ENCODE measurements at regions not wholly inside any gene's neighbourhood (a gene's known extent, or its start where the extent isn't known, plus 50 kb on each side); places are given as distances from the start of the nearest gene placed in this dataset.

GRCh38 chr3:22236490-22237270 lies 485.7 kb upstream of the ZNF385D start:
- DNase-seq, result no peak

DNA sequence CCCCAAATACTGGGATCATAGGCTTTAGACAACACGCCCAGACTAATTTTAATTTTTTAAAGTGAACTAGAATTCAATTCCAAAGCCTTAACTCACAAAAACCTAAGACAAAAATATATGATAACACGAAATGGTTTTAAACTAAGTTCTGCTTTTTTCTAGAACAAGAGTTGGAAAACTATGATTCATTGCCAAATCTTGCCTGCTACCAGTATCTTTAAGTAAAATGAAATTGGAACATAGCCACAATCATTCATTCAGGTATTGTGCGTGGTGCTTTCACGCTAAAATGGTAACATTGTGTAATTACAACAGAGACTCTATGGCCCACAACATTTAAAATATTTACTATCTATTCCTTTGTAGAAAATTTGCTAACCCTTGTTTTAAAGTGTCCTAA lies 488.0 kb upstream of the ZNF385D start:
- no peak for DNase-seq

DNA sequence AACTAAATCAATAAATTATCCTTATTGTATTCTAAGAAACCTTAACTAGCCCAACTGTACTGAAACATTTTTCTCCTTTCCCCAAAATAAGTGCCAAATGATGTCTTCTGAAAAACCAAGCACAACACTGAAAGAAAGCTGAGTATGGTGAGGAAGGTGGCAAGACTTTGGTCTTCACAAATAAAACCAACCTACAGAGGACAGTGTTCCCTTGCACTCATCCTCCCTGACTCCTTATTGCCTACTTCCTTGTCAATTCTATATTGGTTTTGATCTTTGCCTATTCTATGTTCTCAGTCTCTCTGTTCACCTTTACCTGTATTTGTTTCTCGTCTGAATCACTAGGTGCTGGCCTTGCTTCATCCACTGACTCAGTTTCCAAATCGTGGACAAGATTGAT lies 490.1 kb upstream of the ZNF385D start:
- no peak for DNase-seq

- no peak for DNase-seq
These were observed 493.9 kb upstream of the ZNF385D start for GRCh38 chr3:22244761-22245521.

DNA sequence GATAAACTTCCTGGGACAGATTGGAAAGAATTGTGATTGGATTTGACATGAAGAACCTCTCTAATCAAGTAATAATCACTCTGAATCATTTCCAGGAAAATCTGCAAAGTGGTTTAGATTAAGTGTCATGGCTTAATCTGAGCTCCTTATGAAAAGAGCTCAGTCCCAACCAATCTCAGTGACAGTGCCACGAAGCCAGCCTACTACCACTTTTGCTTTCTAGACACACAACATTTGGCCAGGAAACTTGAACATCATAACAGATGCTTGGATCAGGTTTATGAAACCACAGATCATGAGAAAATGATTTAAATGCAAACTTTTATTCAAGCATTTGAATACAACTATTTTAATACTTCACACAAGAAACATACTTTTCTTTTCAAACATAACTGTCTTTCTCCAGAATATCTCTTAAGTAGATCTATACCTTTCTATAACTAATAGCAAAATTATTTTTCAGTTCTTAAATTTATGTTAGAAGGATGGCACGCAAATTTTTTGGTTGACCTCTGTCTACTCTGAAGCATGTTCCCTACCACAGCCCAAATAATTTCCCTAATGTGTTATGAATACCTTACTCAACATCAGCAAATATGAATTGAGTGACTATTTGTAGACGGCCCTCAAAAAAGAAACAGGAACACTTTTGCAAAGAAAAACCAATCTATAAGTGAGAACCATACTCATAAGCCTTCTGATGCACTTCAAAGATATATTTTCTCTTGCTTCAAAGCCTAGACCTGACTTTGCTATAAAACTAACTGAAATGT lies 495.0 kb upstream of the ZNF385D start:
- no peak for DNase-seq

GRCh38 chr3:22249658-22250057 lies 498.6 kb upstream of the ZNF385D start:
- DNase-seq, result no peak

- no peak for DNase-seq
These were observed 506.2 kb upstream of the ZNF385D start for GRCh38 chr3:22257252-22257651.

GRCh38 chr3:22262386-22262785 lies 511.4 kb upstream of the ZNF385D start:
- DNase-seq, result no peak

DNA sequence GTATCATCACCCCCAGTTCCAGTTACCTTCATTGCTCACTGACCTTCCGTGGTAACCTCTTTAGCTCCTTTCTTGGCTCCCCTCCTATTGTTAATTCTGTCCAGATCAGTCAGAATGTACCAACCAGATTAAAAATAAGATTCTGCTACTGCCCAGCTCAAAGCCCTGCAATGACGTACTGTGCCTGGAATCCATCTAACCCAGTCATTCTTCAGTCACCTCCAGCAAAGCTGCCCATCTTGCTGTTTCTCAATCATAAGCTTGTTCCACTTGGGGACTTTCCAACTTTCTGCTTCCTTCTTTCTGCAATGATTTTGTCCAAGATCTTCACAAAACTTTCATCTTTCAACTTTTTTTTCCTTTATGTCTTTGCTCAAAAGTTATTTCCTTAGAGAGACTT lies 512.0 kb upstream of the ZNF385D start:
- no peak for DNase-seq

GRCh38 chr3:22265403-22265802 lies 514.4 kb upstream of the ZNF385D start:
- DNase-seq, result no peak

- DNase-seq, result no peak
These were observed 518.8 kb upstream of the ZNF385D start for GRCh38 chr3:22269831-22270230.

DNA sequence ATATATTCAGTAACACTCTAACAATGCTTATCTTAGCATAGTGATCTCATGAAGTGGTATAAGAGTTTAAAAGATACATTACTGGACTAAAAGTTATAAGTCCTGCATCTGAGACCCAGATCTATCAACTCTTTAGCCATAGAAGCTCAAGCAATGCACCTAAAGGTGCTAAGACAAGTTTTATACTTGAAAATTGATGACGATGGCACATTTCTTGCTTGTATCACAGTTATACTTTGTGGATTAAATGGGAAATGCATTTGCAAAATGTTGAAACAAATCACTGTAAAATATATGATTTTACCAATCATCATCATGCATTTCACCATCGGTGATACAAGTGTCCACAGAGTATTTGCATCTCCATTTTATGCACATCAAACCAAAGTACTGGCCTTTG lies 525.3 kb upstream of the ZNF385D start:
- no peak for DNase-seq

- DNase-seq, result no peak
These were observed 533.5 kb upstream of the ZNF385D start for GRCh38 chr3:22284559-22284958.

- DNase-seq, result no peak
These were observed 537.7 kb upstream of the ZNF385D start for GRCh38 chr3:22288756-22289155.

DNA sequence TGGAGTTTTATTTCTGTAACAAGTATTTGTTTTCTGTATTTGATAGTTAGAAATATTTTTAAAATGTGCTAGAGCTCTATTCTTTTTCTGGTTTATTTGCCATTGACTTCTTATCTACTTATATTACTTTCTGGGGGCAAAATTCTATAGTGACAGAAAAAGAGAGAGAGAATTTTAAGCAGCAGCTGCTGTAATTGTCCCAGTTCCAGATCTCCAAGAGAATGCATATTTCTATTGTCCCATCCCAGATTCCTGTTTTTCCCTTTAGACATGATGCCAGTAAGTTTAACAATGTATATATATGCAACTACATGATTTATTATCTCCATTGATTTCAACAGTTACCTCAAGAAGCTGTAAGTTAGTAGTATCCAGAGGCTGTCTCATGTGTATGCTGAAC lies 541.7 kb upstream of the ZNF385D start:
- DNase-seq, result no peak

- DNase-seq, result no peak
These were observed 545.6 kb upstream of the ZNF385D start for GRCh38 chr3:22296601-22297000.

DNA sequence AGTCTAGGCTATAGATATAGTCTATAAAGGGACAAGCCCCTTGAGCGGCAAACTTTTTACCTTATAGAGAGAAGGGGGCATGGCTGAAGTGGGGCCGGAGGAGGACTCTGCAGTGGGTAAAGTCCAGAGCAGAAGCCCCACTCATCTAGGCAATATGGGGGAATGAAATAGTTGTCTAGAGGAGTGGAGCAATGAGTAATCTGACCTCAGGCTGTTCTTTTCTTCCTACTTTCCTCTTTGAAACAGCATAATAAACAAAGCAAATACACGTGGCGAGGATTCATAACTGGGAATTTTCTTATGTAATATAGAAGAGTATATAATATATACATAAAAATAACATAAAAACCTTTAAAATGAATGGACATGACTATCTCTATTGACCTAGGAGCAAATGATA lies 546.4 kb upstream of the ZNF385D start:
- DNase-seq, result no peak

GRCh38 chr3:22306454-22306853 lies 555.4 kb upstream of the ZNF385D start:
- no peak for DNase-seq

- no peak for DNase-seq
These were observed 557.9 kb upstream of the ZNF385D start for GRCh38 chr3:22308871-22309270.

- no peak for DNase-seq
These were observed 564.9 kb upstream of the ZNF385D start for GRCh38 chr3:22315925-22316324.

DNA sequence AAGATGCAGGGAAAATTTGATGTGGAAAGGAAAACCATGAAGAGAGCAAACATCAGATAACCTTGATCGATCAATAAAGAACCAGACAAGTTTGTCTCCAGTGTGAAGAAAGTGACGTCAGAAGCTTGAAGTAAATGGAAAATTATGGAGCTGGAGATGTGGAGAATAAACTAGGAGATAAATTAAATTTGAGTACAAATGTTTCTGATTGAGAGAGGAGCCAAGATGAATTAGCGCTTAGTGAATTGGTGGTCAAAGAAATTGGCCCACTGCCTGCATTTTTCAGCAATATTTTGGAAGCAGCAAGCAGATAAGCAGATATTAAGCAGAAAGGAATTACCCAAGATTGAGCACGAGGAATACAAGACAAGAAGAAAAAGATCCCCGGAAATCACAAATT lies 567.3 kb upstream of the ZNF385D start:
- no peak for DNase-seq

DNA sequence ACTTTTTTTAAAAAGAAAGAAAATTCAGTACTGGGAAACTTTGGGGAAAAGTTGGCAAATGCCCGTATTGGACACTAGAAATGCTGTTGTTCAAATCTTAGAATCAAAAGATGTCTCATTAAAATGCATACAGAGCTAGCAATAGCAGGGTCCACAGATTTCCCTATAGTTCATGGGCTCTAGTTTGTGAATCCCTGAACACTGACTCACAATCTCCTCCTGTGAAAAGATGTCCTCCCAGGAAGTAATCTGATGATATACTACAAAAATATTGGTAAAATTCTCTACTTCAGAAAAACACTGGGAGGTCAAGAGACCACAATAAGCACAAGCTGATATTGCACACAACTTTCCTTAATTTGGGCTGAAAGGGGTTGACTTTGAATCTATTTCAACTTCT lies 568.4 kb upstream of the ZNF385D start:
- DNase-seq, result no peak

DNA sequence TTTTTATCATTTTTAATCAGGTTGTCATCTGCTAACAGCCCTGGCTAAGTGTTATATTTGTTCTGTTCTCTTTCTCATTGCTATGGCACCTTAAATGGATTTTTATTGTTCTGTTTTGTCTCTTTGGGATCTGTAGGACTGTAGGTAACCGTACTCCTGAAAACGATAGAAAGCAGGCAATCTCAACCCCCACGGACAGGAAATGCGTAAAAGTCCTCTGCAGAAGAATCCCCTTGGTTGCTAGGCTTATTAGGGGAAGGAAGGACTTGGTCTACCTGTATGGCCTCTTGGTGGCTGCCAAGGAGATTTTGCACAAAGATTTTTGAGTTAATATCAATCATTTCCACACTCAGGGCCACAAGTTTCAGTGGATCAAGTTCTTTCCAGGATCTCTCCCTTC lies 571.9 kb upstream of the ZNF385D start:
- DNase-seq, result no peak

DNA sequence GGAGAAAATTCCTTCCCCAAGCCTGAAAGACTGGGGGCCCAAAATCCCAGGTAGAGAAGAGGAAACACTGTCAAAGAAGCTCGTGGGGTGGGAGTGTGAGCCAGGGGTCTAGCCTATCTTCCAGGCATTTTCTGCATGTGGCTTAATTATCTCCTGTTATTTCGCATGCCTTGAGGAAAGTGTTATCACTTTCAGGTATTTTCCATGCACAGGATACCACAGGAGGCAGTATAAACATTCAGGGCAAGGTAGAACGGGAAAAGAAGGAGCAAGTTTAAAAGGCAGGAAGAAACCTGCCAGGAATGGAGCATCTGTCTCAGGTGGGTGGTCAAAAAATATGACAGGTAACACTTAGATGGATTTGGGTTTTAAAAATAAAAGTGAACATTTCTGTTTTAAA lies 575.3 kb upstream of the ZNF385D start:
- no peak for DNase-seq

All from NCI-H1436 treated with DMSO at 0.1 percent for 48 hours (cell line).